NB4 (cell line): ENCODE measurements at regions not wholly inside any gene's neighbourhood (a gene's known extent, or its start where the extent isn't known, plus 50 kb on each side); places are given as distances from the start of the nearest gene placed in this dataset.

Experiments
- DNase-seq: peaks from one replicate; pipeline ENCODE4 v3.0.0; 2010; ENCODE audit warnings: low read depth
- H3K4me3 ChIP-seq: one replicate; pipeline ENCODE4 v1.5.1; 2011; ENCODE audit warnings: mild to moderate bottlenecking, low read depth, low read length, moderate library complexity
- MYC ChIP-seq: IDR thresholded peaks from 2 replicates; pipeline ENCODE4 v1.6.1; 2011; ENCODE audit warnings: low read depth, low read length
- POLR2A ChIP-seq: IDR thresholded peaks from 2 replicates; pipeline ENCODE4 v1.6.1; 2011; ENCODE audit warnings: mild to moderate bottlenecking; ENCODE audit not compliant: insufficient read length; ENCODE audit errors: extremely low read depth
- TF ChIP-seq, protein P1 (sequence below): IDR thresholded peaks from one replicate; pipeline ENCODE4 v1.5.1; 2012; ENCODE audit warnings: low read depth, low read length
- TF ChIP-seq, protein P2 (sequence below): IDR thresholded peaks from 2 replicates; pipeline ENCODE4 v1.6.1; 2011; ENCODE audit warnings: low read depth, low read length

DNA sequence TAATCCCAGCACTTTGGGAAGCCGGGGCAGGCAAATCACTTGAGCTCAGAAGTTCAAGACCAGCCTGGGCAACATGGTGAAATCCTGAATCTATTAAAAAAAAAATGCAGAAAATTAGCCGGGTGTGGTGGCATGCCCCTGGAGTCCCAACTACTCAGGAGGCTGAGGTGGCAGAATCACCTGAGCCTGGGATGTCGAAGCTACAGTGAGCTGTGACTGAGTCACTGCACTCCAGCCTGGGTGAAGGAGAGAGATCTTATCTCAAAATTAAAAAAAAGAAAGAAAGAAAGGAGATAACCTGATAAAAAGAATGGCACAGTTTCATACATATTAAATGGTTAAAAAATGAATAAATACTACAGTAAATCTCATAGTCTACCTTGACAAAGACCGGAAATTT, 123.6 kb upstream of the TNFAIP3 start:
- H3K4me3 ChIP-seq = no peak overlapping the region
- TF ChIP-seq, protein P1, sequence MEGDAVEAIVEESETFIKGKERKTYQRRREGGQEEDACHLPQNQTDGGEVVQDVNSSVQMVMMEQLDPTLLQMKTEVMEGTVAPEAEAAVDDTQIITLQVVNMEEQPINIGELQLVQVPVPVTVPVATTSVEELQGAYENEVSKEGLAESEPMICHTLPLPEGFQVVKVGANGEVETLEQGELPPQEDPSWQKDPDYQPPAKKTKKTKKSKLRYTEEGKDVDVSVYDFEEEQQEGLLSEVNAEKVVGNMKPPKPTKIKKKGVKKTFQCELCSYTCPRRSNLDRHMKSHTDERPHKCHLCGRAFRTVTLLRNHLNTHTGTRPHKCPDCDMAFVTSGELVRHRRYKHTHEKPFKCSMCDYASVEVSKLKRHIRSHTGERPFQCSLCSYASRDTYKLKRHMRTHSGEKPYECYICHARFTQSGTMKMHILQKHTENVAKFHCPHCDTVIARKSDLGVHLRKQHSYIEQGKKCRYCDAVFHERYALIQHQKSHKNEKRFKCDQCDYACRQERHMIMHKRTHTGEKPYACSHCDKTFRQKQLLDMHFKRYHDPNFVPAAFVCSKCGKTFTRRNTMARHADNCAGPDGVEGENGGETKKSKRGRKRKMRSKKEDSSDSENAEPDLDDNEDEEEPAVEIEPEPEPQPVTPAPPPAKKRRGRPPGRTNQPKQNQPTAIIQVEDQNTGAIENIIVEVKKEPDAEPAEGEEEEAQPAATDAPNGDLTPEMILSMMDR = no peak
- TF ChIP-seq POLR2A (no peak), MYC (no peak)
- TF ChIP-seq, protein P2, sequence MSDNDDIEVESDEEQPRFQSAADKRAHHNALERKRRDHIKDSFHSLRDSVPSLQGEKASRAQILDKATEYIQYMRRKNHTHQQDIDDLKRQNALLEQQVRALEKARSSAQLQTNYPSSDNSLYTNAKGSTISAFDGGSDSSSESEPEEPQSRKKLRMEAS = no peak
- DNase-seq = no peak

- DNase-seq = no peak
- TF ChIP-seq POLR2A (no peak), MYC (no peak)
- TF ChIP-seq, protein P1 = no peak
- no peak overlapping the region for H3K4me3 ChIP-seq
These were observed 122.2 kb upstream of the TNFAIP3 start for GRCh38 chr6:137744877-137745276.

DNA sequence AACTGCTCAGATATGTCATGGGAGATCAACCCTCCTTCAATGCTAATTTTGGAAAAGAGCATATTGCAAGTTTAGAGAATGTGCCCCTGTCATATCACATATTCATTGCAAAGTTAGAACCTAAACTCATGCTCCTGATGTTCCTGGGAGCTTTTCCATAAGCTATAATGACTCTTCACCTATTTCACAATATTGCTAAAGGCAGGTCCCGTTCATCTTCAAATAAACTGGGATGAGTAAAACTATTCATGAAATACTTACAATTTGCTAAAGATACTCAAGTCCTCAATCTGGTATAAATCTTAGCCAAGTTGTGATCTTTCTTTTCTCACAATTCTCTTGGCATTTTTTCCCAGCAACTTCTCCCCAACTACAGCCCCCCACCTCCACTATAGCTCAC, 121.7 kb upstream of the TNFAIP3 start:
- no peak overlapping the region for H3K4me3 ChIP-seq
- TF ChIP-seq, protein P2 = no peak
- TF ChIP-seq, protein P1 = no peak
- no peak for TF ChIP-seq POLR2A
- TF ChIP-seq MYC = no peak
- DNase-seq = no peak

DNA sequence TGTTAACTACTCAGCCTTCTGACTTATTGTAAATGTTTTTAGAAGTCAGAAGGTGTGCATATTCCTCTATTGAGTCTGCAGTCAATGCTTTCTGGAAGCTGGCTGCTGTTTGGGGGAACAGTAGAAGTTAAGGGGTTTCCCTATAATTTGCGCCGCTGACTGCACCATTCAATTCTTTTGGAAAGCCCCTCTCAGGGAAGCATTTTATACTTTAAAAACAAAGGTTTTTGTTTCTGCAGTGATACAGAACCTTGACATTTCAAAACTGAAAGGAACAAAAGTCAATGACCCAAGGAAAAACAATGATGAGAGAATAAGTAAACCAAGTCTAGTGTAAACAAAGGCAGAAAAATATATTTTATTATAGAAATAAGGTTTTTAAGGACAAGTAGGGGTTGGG, 120.8 kb upstream of the TNFAIP3 start:
- TF ChIP-seq, protein P1 = no peak
- TF ChIP-seq, protein P2 = no peak
- TF ChIP-seq MYC = no peak
- no peak for TF ChIP-seq POLR2A
- H3K4me3 ChIP-seq = no peak overlapping the region
- DNase-seq = no peak

GRCh38 chr6:137749696-137750211, 117.3 kb upstream of the TNFAIP3 start:
- no peak overlapping the region for H3K4me3 ChIP-seq
- DNase-seq = no peak
- TF ChIP-seq, protein P2 = no peak
- TF ChIP-seq MYC (no peak), POLR2A (no peak)
- TF ChIP-seq, protein P1 = no peak

- TF ChIP-seq, protein P2 = no peak
- TF ChIP-seq, protein P1 = no peak
- no peak for TF ChIP-seq MYC
- no peak for TF ChIP-seq POLR2A
- DNase-seq = no peak
- no peak overlapping the region for H3K4me3 ChIP-seq
These were observed 116.8 kb upstream of the TNFAIP3 start for GRCh38 chr6:137750297-137750696.
